AG09309 (cell line): ENCODE measurements at regions not wholly inside any gene's neighbourhood (a gene's known extent, or its start where the extent isn't known, plus 50 kb on each side); places are given as distances from the start of the nearest gene placed in this dataset.

Source experiments
- DNase-seq: peaks from one replicate; pipeline ENCODE4 v3.0.0-alpha.2; 2010; ENCODE audit warnings: low read depth
- H3K4me3 ChIP-seq: 2 replicates; pipeline ENCODE4 v1.5.1; 2011; ENCODE audit warnings: mild to moderate bottlenecking, low read depth, low read length, moderate library complexity; ENCODE audit not compliant: control insufficient read depth
- CTCF ChIP-seq: IDR thresholded peaks from 2 replicates; pipeline ENCODE4 v1.5.1; 2011; ENCODE audit warnings: mild to moderate bottlenecking, low read depth, low read length, inconsistent platforms; ENCODE audit not compliant: insufficient read depth, control insufficient read depth; ENCODE audit errors: missing control alignments

- DNase-seq = no peak
- TF ChIP-seq CTCF = no peak
- no peak overlapping the region for H3K4me3 ChIP-seq
These were observed 61.0 kb upstream of the RAPGEF1 start for GRCh38 chr9:131800843-131801242.

GRCh38 chr9:131800366-131800765, 60.5 kb upstream of the RAPGEF1 start:
- DNase-seq = no peak
- TF ChIP-seq CTCF = no peak
- H3K4me3 ChIP-seq = no peak overlapping the region

- no peak for DNase-seq
These were observed 59.4 kb upstream of the RAPGEF1 start for GRCh38 chr9:131799177-131799823.

DNA sequence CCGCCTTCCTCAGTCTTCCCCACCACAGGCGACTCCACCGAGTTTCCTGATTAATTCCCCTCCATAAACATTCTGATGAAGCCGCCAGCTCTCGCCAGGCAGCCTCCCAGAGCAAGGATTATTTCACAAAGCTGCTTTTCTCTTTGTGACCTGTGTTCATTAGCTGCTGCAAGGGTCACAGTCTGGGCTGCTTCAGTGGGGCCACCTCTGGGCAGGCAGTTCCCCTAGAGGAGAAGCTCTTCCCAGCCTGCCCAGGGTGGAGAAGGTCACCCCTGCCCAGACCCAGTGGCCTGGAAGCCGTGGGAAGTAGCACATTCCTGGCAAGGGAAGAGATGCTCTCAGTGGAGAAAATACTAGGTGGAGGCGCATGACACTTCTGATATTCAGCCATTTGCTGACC, 58.4 kb upstream of the RAPGEF1 start:
- no peak for TF ChIP-seq CTCF
- no peak overlapping the region for H3K4me3 ChIP-seq
- no peak for DNase-seq

More at GRCh38 chr9:131799177-131799823, 59.4 kb upstream of the RAPGEF1 start:
- no peak overlapping the region for H3K4me3 ChIP-seq
- no peak for TF ChIP-seq CTCF

DNA sequence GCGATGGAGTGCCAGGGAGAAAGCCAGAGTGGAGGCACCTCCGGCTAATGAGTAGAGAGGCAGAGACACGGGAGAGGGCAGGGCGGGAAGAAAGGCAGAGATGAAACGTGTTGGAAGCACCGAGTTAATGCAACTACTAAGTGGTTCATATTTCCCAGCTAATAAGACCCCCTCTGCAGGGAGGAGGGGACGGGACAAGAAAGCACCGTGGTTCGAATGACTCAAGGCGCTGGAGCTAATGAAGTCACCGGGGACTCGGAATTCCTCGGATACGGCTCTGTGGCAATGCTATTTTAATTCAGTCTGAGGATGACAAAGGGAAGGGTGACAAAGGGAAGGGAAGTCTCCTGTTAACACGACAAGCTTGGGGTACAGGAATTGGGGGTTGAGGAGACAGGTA, 54.5 kb upstream of the RAPGEF1 start:
- no peak overlapping the region for H3K4me3 ChIP-seq
- DNase-seq = no peak
- no peak for TF ChIP-seq CTCF

DNA sequence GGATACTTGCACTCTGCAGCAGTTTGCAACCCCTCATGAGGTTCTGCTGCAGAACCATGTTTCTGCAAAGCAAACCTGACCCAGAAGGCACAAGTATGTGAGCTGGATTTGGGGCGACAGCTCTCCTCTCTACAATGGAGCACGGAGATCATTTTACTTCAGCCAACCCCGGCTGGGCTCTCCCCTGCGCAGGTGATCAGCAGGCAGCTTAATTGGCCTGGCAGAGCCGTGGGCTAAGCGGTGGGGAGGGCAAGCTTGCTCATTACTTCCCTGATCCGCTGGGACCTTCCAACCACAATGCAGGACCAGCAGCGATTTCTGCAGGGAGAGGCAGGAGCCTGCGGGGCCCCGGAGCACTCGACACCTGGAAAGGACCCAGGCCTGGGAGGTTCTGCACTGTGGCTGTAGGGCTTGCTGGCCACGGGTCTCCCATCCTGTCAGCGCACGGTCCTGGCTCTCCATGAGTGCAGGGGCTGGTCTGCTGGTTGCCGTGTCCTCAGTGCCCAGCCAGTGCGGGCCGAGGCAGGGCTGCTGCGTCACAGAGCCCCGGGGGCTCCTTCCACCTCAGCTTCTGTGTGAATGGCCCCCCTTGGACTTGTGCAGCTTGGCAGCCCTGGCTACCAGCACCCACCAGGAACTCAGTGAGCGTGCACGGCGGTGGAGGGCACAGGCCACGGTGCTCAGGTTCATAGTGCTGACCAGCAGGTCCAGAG, 51.8 kb upstream of the RAPGEF1 start:
- TF ChIP-seq CTCF = no peak
- DNase-seq = no peak
- H3K4me3 ChIP-seq = no peak overlapping the region
